HEK293 (cell line): ENCODE measurements at regions not wholly inside any gene's neighbourhood (a gene's known extent, or its start where the extent isn't known, plus 50 kb on each side); places are given as distances from the start of the nearest gene placed in this dataset.

Source experiments
- CTCF ChIA-PET: fragments of 350-600 bp; formaldehyde crosslinking; extraction: SDS; loops from one replicate; lab custom pipeline; 2021; ENCODE audit warnings: antibody characterized with exemption; lab: Yijun Ruan, JAX
- POLR2A ChIA-PET: fragments of 300-600 bp; formaldehyde crosslinking; extraction: SDS; loops from one replicate; lab custom pipeline; 2020; ENCODE audit warnings: antibody characterized with exemption, inconsistent platforms; lab: Yijun Ruan, JAX
- H3K27ac ChIP-seq: fragments of 200-500 bp; sonication (Bioruptor generic); 2 replicates; pipeline ENCODE4 v1.5.1; 2014; ENCODE audit warnings: low read depth, low read length, control low read depth, inconsistent platforms; ENCODE audit errors: extremely low read depth
- H3K36me3 ChIP-seq, 2 experiments: fragments of 200-500 bp in 1 of 2; sonication (Bioruptor generic) in 1 of 2; 1 replicate in 1 of 2; 2 replicates in 1 of 2; pipeline ENCODE4 v1.5.1; 2014 to 2017; ENCODE audit warnings: inconsistent platforms in 2 of 2, low read length in 2 of 2; ENCODE audit not compliant: control insufficient read depth in 2 of 2, insufficient read depth in 1 of 2
- H3K4me1 ChIP-seq: fragments of 200-500 bp; sonication (Bioruptor generic); 2 replicates; pipeline ENCODE4 v1.5.1; 2014; ENCODE audit warnings: mild to moderate bottlenecking, low read length, inconsistent platforms; ENCODE audit not compliant: control insufficient read depth, insufficient read depth
- H3K4me3 ChIP-seq: 2 replicates; pipeline ENCODE4 v1.5.1; 2011; ENCODE audit warnings: low read depth, mild to moderate bottlenecking, control low read depth, low read length, moderate library complexity
- H3K9me3 ChIP-seq: fragments of 200-500 bp; sonication (Bioruptor generic); 2 replicates; pipeline ENCODE4 v1.5.1; 2014; ENCODE audit warnings: low read depth, low read length, inconsistent platforms; ENCODE audit not compliant: control insufficient read depth, insufficient read depth
- AEBP2 ChIP-seq: fragments of 450-650 bp; formaldehyde crosslinking; IDR thresholded peaks from 2 replicates; pipeline ENCODE4 v1.5.1; 2016; ENCODE audit warnings: missing biosample characterization, missing genetic modification characterization, borderline replicate concordance
- KLF16 ChIP-seq: fragments of 450-650 bp; formaldehyde crosslinking; IDR thresholded peaks from 2 replicates; pipeline ENCODE4 v1.5.1; 2017; ENCODE audit warnings: missing biosample characterization, missing genetic modification characterization
- MZF1 ChIP-seq: fragments of 450-650 bp; formaldehyde crosslinking; IDR thresholded peaks from 2 replicates; pipeline ENCODE4 v1.5.1; 2017; ENCODE audit warnings: missing biosample characterization, missing genetic modification characterization, borderline replicate concordance
- OSR2 ChIP-seq: fragments of 450-650 bp; formaldehyde crosslinking; IDR thresholded peaks from 2 replicates; pipeline ENCODE4 v1.5.1; 2016; ENCODE audit warnings: missing biosample characterization, missing genetic modification characterization
- REST ChIP-seq: fragments of 450-650 bp; formaldehyde crosslinking; IDR thresholded peaks from 2 replicates; pipeline ENCODE4 v1.5.1; 2016; ENCODE audit warnings: missing biosample characterization, missing genetic modification characterization
- TRIM28 ChIP-seq: IDR thresholded peaks from 2 replicates; pipeline ENCODE4 v1.6.1; 2011; ENCODE audit warnings: low read length, control low read depth, borderline replicate concordance
- YY1 ChIP-seq: fragments of 450-650 bp; formaldehyde crosslinking; IDR thresholded peaks from 2 replicates; pipeline ENCODE4 v1.5.1; 2018; ENCODE audit warnings: missing biosample characterization, missing genetic modification characterization
- ZBTB1 ChIP-seq: fragments of 450-650 bp; formaldehyde crosslinking; IDR thresholded peaks from 2 replicates; pipeline ENCODE4 v1.5.1; 2016; ENCODE audit warnings: missing biosample characterization, missing genetic modification characterization
- ZBTB21 ChIP-seq: fragments of 450-650 bp; formaldehyde crosslinking; IDR thresholded peaks from 2 replicates; pipeline ENCODE4 v1.5.1; 2017; ENCODE audit warnings: missing biosample characterization, missing genetic modification characterization
- ZFP69B ChIP-seq: fragments of 450-650 bp; formaldehyde crosslinking; IDR thresholded peaks from 2 replicates; pipeline ENCODE4 v1.5.1; 2016; ENCODE audit warnings: missing biosample characterization, missing genetic modification characterization
- ZNF114 ChIP-seq: fragments of 450-650 bp; formaldehyde crosslinking; IDR thresholded peaks from 2 replicates; pipeline ENCODE4 v1.5.0; 2017; ENCODE audit warnings: missing biosample characterization, missing genetic modification characterization
- ZNF169 ChIP-seq: fragments of 450-650 bp; formaldehyde crosslinking; IDR thresholded peaks from 2 replicates; pipeline ENCODE4 v1.5.1; 2016; ENCODE audit warnings: missing biosample characterization, missing genetic modification characterization
- ZNF184 ChIP-seq: fragments of 450-650 bp; IDR thresholded peaks from 2 replicates; pipeline ENCODE4 v1.5.1; 2018; ENCODE audit warnings: missing biosample characterization, mild to moderate bottlenecking, missing genetic modification characterization
- ZNF274 ChIP-seq, 2 experiments: fragments of 200-500 bp in 1 of 2; fragments of 450-650 bp in 1 of 2; sonication (Bioruptor generic) in 1 of 2; formaldehyde crosslinking in 1 of 2; IDR thresholded peaks; 2 replicates each; pipeline versions ENCODE4 v1.5.1 to v1.6.1; 2014 to 2016; ENCODE audit warnings: borderline replicate concordance in 1 of 2, inconsistent platforms in 1 of 2, low read length in 1 of 2, missing biosample characterization in 1 of 2, missing genetic modification characterization in 1 of 2
- ZNF398 ChIP-seq: fragments of 450-650 bp; formaldehyde crosslinking; IDR thresholded peaks from 2 replicates; pipeline ENCODE4 v1.5.1; 2017; ENCODE audit warnings: missing biosample characterization, missing genetic modification characterization
- ZNF433 ChIP-seq: fragments of 450-650 bp; formaldehyde crosslinking; IDR thresholded peaks from 2 replicates; pipeline ENCODE4 v1.5.1; 2016; ENCODE audit warnings: missing biosample characterization, missing genetic modification characterization, low read depth
- ZNF449 ChIP-seq: fragments of 450-650 bp; formaldehyde crosslinking; IDR thresholded peaks from 2 replicates; pipeline ENCODE4 v1.5.1; 2017; ENCODE audit warnings: missing biosample characterization, mild to moderate bottlenecking, missing genetic modification characterization, moderate library complexity
- ZNF48 ChIP-seq: fragments of 450-650 bp; formaldehyde crosslinking; IDR thresholded peaks from 2 replicates; pipeline ENCODE4 v1.5.1; 2016; ENCODE audit warnings: missing biosample characterization, missing genetic modification characterization
- ZNF596 ChIP-seq: fragments of 450-650 bp; IDR thresholded peaks from 2 replicates; pipeline ENCODE4 v1.5.0; 2018; ENCODE audit warnings: missing biosample characterization, mild to moderate bottlenecking, missing genetic modification characterization, moderate library complexity
- ZNF623 ChIP-seq: fragments of 450-650 bp; formaldehyde crosslinking; IDR thresholded peaks from 2 replicates; pipeline ENCODE4 v1.5.1; 2016; ENCODE audit warnings: missing biosample characterization, missing genetic modification characterization
- ZNF670 ChIP-seq: fragments of 450-650 bp; formaldehyde crosslinking; IDR thresholded peaks from 2 replicates; pipeline ENCODE4 v1.5.1; 2016; ENCODE audit warnings: missing biosample characterization, missing genetic modification characterization, low read depth
- ZNF792 ChIP-seq: fragments of 450-650 bp; formaldehyde crosslinking; IDR thresholded peaks from 2 replicates; pipeline ENCODE4 v1.5.1; 2016; ENCODE audit warnings: missing biosample characterization, missing genetic modification characterization

- Histone ChIP-seq H3K4me3 (no peak overlapping the region), H3K4me1 (no peaks in the 10 kb centered on the region), H3K36me3 (no peaks in the 10 kb centered on the region), H3K27ac (no peak overlapping the region), H3K9me3 (no peaks in the 10 kb centered on the region)
- TF ChIP-seq ZNF48 (tag by site-specific recombination) = no peak
- no peak for TF ChIP-seq REST
- no peak for TF ChIP-seq ZBTB21 (tag by site-specific recombination)
- no peak for TF ChIP-seq ZNF184 (tag by site-specific recombination)
- TF ChIP-seq ZNF596 (tag by site-specific recombination) = no peak
- no peak for TF ChIP-seq ZNF670 (tag by site-specific recombination)
- no peak for TF ChIP-seq ZNF623 (tag by site-specific recombination)
- no peak for TF ChIP-seq YY1 (tag by site-specific recombination)
- TF ChIP-seq AEBP2 = no peak
- no peak for TF ChIP-seq KLF16
- TF ChIP-seq ZNF449 = no peak
- TF ChIP-seq ZNF792 (tag by site-specific recombination) = no peak
- no peak for TF ChIP-seq ZNF169 (tag by site-specific recombination)
- no peak for TF ChIP-seq ZNF274 (IDR thresholded peaks at IDR 0.05; ENCODE audit: low read length)
- no peak for TF ChIP-seq ZNF274 (tag by site-specific recombination; IDR thresholded peaks at IDR 0.05; ENCODE audit: borderline replicate concordance)
- ChIA-PET POLR2A (no interaction called here), CTCF (no interaction called here)
Measured at GRCh38 chr3:102595057-102595456, 160.2 kb downstream of the ZPLD1 start.

- CTCF ChIA-PET = interaction anchor here (0.5 kb wide), 1 partner anchor 214 kb away, joined by 4 read pairs; no protein-coding TSS in a partner anchor
Measured at GRCh38 chr3:102599819-102600576, 165.2 kb downstream of the ZPLD1 start.

More at GRCh38 chr3:102599819-102600576, 165.2 kb downstream of the ZPLD1 start:
- TF ChIP-seq ZNF398 (tag by site-specific recombination) (peak; percentile 40; the same call in 1 of the 2 replicates), OSR2 (tag by site-specific recombination) (peak; percentile 46; the same call in 1 of the 2 replicates), MZF1 (tag by site-specific recombination) (peak; percentile 45; the same call in 1 of the 2 replicates), TRIM28 (0 out of 2 replicates have a peak, but pooled peaks have one; percentile 62), ZFP69B (tag by site-specific recombination) (no peak), ZNF114 (tag by site-specific recombination) (no peak), ZNF433 (tag by site-specific recombination) (no peak), ZBTB1 (no peak)
- no peak overlapping the region for H3K4me3 ChIP-seq
- H3K4me1 ChIP-seq = no peaks in the 10 kb centered on the region
- H3K36me3 ChIP-seq = no peaks in the 10 kb centered on the region
- no peak overlapping the region for H3K27ac ChIP-seq
- no peaks in the 10 kb centered on the region for H3K9me3 ChIP-seq
- POLR2A ChIA-PET = no interaction called here
